ENCODE measurements at regions not wholly inside any gene's neighbourhood (a gene's known extent, or its start where the extent isn't known, plus 50 kb on each side); places are given as distances from the start of the nearest gene placed in this dataset.

GRCh38 chr4:126753592-126753991 is 879.2 kb upstream of the INTU start:
- TF ChIP-seq POLR2A (IDR thresholded peaks at IDR 0.05) (no peak), POLR2AphosphoS5 (IDR thresholded peaks at IDR 0.05; ENCODE audit: insufficient read depth in 1 of 2, low read depth in 1 of 2) (no peak), CTCF (IDR thresholded peaks at IDR 0.05) (no peak)
- DNase-seq (ENCODE audit: extremely low spot score in 2 of 2) = no peak
- H3K4me3 ChIP-seq = no peak overlapping the region
- H3K36me3 ChIP-seq = no peaks in the 10 kb centered on the region
- H3K27me3 ChIP-seq = no peaks in the 10 kb centered on the region
- H3K27ac ChIP-seq = no peak overlapping the region
- H3K9me3 ChIP-seq = no peaks in the 10 kb centered on the region
- no peaks in the 10 kb centered on the region for H3K4me1 ChIP-seq
- intact Hi-C loops (cut with DNase I) = no loop called here

- H3K36me3 ChIP-seq = no peaks in the 10 kb centered on the region
- no peak for DNase-seq (ENCODE audit: extremely low spot score in 2 of 2)
- TF ChIP-seq POLR2A (IDR thresholded peaks at IDR 0.05) (no peak), POLR2AphosphoS5 (IDR thresholded peaks at IDR 0.05; ENCODE audit: insufficient read depth in 1 of 2, low read depth in 1 of 2) (no peak), CTCF (IDR thresholded peaks at IDR 0.05) (no peak)
- no peak overlapping the region for H3K27ac ChIP-seq
- H3K4me3 ChIP-seq = no peak overlapping the region
- H3K9me3 ChIP-seq = no peaks in the 10 kb centered on the region
- no peaks in the 10 kb centered on the region for H3K27me3 ChIP-seq
- intact Hi-C loops (cut with DNase I) = no loop called here
- H3K4me1 ChIP-seq = no peaks in the 10 kb centered on the region
Measured at GRCh38 chr4:126755506-126755905, 877.3 kb upstream of the INTU start.

- Histone ChIP-seq H3K36me3 (no peaks in the 10 kb centered on the region), H3K4me3 (no peak overlapping the region), H3K9me3 (no peaks in the 10 kb centered on the region), H3K27ac (no peak overlapping the region), H3K4me1 (no peaks in the 10 kb centered on the region), H3K27me3 (no peaks in the 10 kb centered on the region)
- DNase-seq (ENCODE audit: extremely low spot score in 2 of 2) = no peak
- intact Hi-C loops (cut with DNase I) = no loop called here
- no peak for TF ChIP-seq CTCF (IDR thresholded peaks at IDR 0.05)
- TF ChIP-seq POLR2A (IDR thresholded peaks at IDR 0.05) = no peak
- TF ChIP-seq POLR2AphosphoS5 (IDR thresholded peaks at IDR 0.05; ENCODE audit: insufficient read depth in 1 of 2, low read depth in 1 of 2) = no peak
Measured at GRCh38 chr4:126756050-126756829, 876.5 kb upstream of the INTU start.

- TF ChIP-seq CTCF (IDR thresholded peaks at IDR 0.05) (no peak), POLR2A (IDR thresholded peaks at IDR 0.05) (no peak), POLR2AphosphoS5 (IDR thresholded peaks at IDR 0.05; ENCODE audit: insufficient read depth in 1 of 2, low read depth in 1 of 2) (no peak)
- Histone ChIP-seq H3K36me3 (no peaks in the 10 kb centered on the region), H3K27me3 (no peaks in the 10 kb centered on the region), H3K27ac (no peak overlapping the region), H3K9me3 (no peaks in the 10 kb centered on the region), H3K4me1 (no peaks in the 10 kb centered on the region), H3K4me3 (no peak overlapping the region)
- no peak for DNase-seq (ENCODE audit: extremely low spot score in 2 of 2)
- intact Hi-C loops (cut with DNase I) = no loop called here
Measured at GRCh38 chr4:126757219-126757618, 875.5 kb upstream of the INTU start.

GRCh38 chr4:126758493-126758892 is 874.3 kb upstream of the INTU start:
- Histone ChIP-seq H3K9me3 (no peaks in the 10 kb centered on the region), H3K27me3 (no peaks in the 10 kb centered on the region), H3K4me1 (no peaks in the 10 kb centered on the region), H3K36me3 (no peaks in the 10 kb centered on the region), H3K27ac (no peak overlapping the region), H3K4me3 (no peak overlapping the region)
- DNase-seq (ENCODE audit: extremely low spot score in 2 of 2) = no peak
- TF ChIP-seq POLR2AphosphoS5 (IDR thresholded peaks at IDR 0.05; ENCODE audit: insufficient read depth in 1 of 2, low read depth in 1 of 2) (no peak), CTCF (IDR thresholded peaks at IDR 0.05) (no peak), POLR2A (IDR thresholded peaks at IDR 0.05) (no peak)
- intact Hi-C loops (cut with DNase I) = no loop called here
